Vagina (tissue), 2 donors: ENCODE measurements at regions not wholly inside any gene's neighbourhood (a gene's known extent, or its start where the extent isn't known, plus 50 kb on each side); places are given as distances from the start of the nearest gene placed in this dataset.

Source experiments
- POLR2AphosphoS5 ChIP-seq, 2 donors: sonication (generic); formaldehyde crosslinking; IDR thresholded peaks; one replicate each; pipeline ENCODE4 v1.9.0; 2017; ENCODE audit warnings: antibody characterized with exemption in 2 of 2, mild to moderate bottlenecking in 2 of 2, low read depth in 1 of 2; ENCODE audit not compliant: insufficient read depth in 1 of 2
- TF ChIP-seq, protein P1 (sequence below), 3 experiments: fragments of 450-650 bp in 2 of 3; fragments of 200-600 bp in 1 of 3; sonication (generic) in 1 of 3; IDR thresholded peaks; one replicate each; pipeline ENCODE4 v1.5.1; 2017 to 2019; ENCODE audit warnings: antibody characterized with exemption in 3 of 3, mild to moderate bottlenecking in 2 of 3, moderate library complexity in 2 of 3

DNA sequence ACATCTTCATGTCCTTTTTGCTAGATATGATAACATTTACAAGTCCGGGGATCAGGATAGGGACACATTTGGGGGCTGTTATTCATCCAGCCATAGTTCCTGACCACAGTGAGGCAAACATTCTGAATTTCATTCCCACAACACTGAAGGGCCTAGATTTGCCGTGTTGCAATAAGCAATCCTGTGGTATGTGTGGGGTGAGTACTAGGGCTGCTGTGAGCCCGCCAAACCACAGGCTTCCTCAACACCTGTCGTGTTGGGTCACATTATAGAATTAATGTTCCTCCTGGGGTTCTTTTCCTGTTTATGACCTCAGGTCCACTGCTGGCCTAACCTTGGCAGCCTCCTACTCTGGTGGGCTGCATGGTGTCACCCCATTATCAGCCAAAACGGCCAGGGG is 119.2 kb downstream of the TBC1D30 start:
- TF ChIP-seq, protein P1, sequence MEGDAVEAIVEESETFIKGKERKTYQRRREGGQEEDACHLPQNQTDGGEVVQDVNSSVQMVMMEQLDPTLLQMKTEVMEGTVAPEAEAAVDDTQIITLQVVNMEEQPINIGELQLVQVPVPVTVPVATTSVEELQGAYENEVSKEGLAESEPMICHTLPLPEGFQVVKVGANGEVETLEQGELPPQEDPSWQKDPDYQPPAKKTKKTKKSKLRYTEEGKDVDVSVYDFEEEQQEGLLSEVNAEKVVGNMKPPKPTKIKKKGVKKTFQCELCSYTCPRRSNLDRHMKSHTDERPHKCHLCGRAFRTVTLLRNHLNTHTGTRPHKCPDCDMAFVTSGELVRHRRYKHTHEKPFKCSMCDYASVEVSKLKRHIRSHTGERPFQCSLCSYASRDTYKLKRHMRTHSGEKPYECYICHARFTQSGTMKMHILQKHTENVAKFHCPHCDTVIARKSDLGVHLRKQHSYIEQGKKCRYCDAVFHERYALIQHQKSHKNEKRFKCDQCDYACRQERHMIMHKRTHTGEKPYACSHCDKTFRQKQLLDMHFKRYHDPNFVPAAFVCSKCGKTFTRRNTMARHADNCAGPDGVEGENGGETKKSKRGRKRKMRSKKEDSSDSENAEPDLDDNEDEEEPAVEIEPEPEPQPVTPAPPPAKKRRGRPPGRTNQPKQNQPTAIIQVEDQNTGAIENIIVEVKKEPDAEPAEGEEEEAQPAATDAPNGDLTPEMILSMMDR (IDR thresholded peaks at IDR 0.05) = no peak
- no peak for TF ChIP-seq POLR2AphosphoS5 (IDR thresholded peaks at IDR 0.05; ENCODE audit: insufficient read depth in 1 of 2, low read depth in 1 of 2)
